NCI-H82 (cell line): ENCODE measurements at regions not wholly inside any gene's neighbourhood (a gene's known extent, or its start where the extent isn't known, plus 50 kb on each side); places are given as distances from the start of the nearest gene placed in this dataset.

Source experiments
- DNase-seq: peaks from one replicate; lab custom pipeline; 2025; lab: John Stamatoyannopoulos, UW

DNA sequence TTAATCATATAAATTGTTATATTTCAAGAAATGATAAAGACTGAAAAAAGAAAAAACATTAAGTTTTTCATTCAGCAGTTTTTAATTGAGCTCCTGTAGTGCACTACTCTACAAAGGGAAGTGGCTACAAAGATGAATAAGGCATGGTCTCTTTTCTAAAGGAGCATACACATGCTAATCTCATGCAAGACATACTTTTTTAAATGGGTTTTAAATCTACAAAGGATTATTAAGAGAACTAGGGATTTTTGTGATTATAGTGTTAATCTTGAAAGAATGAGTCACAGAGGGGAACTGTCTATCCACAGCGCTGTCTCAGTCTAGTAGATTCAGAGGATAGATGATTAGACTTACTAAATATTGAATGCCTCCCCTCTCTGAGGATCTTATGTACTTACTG is 1722.2 kb downstream of the RPA4 start:
- no peak for DNase-seq

DNA sequence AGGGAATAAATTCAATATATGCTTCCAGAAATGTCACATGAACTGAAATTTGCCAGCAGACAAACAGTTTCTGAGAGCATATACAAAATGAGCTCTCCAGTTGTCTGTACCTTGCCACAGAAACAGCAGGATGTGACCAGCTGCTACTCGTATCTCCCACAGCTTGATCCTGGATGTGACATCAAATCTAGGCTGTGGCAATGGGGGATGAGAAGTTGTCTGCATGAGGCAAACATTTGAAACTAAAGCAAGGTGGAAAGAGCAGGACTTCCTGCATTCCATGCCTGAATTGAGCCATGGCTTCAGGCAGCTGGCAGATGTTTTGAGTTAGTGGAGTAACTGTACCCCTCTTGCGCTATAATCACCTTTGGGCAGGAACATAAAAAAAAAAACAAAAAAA is 1724.0 kb downstream of the RPA4 start:
- no peak for DNase-seq

DNA sequence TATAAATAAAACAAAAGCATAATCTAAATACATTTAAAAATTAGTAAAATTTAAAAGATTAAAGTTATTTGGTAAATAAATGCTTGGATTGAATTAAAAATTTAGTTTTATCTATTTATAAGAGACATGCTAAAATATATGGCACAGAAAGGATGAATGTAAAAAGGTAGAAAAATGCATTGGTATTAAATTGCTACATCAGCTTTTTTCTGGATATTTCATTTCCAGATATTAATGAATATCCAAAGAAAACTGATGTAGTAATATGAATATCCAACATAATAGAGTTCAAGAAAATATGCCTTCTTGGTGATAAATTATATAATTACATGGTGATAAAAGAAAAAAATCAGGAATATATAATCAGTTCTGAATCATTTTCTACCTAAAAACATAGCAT is 1743.9 kb downstream of the RPA4 start:
- DNase-seq = no peak

DNA sequence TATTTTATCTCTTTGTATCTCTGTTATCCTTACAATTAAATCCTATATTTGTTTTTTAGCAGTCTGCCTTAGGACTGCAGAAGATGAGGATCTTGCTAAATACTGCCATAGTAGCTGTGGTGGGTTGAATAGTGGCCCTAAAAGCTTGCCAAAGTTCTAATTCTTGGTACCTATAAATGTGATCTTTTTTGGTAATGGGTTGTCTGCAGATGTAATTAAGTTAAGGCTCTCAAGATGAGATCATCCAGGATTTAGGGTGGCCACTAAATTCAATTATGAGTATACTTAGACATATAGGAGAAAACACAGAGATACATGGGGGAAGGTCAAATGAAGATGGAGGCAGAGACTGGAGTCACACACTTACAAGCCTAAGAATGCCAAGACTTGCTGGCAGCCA is 1753.7 kb downstream of the RPA4 start:
- peak; percentile 73 for DNase-seq

DNA sequence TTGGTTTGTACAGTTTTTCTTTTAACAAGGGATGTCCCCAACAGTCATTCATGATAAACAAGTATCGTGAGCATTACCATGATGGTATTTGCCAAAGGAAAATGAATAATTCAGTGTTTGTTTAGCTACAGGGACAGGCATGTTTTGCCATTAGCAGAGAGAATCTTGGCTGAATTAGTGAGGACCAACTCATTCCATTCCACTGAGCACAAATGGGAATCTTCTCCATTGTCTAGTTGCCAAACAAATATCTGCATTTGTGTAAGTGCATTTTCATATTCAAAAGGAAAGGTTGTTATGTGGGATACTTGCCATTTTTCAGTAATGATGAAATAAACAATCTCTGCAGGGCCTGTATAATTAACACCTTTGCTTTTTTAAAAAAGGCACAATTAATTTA is 1762.6 kb downstream of the RPA4 start:
- DNase-seq = no peak

DNA sequence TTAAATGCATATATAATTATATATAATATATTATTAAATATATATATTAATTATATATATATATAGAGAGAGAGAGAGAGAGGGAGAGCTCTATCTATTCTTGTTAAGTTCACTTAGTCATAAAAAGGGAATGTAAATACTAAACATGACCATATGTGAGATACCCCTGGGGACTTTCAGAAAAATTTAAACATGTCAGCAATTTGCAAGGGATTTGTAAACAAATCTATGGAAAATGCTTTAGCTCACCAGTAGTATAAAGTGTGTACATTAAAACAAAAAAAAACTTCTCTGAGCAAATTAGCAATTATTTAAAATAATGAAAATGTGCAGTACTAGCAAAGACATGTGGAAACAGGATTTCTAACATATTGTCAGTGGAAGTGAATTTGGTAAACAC is 1755.5 kb downstream of the PCDH19 start:
- no peak for DNase-seq
